HG02981 (cell line): ENCODE measurements at regions not wholly inside any gene's neighbourhood (a gene's known extent, or its start where the extent isn't known, plus 50 kb on each side); places are given as distances from the start of the nearest gene placed in this dataset.

Source experiments
- ATAC-seq: cut with Tn5 transposase; IDR thresholded peaks from one replicate; pipeline ENCODE4 v1.9.1; 2021; ENCODE audit warnings: mild to moderate bottlenecking, moderate library complexity; ENCODE audit not compliant: unreplicated experiment

- ATAC-seq = no peak
Measured at GRCh38 chr18:40864846-40865245, 1090.2 kb upstream of the PIK3C3 start.

- ATAC-seq = no peak
Measured at GRCh38 chr18:40863801-40864200, 1091.2 kb upstream of the PIK3C3 start.

DNA sequence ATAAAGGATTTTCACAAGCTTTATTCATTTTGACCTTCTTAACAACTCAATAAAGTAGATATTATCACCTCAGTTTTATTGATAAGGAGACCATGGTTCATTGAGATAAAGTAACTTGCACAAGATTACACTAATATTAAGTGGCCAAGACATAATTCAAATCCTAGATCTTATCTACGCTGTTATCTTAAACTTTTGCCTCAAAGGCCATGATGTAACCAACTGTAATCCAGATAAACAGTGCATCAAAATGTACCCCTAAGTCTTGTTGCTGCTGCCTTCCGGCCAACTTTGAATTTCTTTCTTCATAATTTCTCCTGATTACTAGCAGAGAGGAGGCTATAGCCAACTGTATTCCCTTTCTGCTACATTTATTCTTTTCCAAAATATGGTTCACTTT is 1094.8 kb upstream of the PIK3C3 start:
- ATAC-seq = no peak

GRCh38 chr18:40855661-40856060 is 1099.4 kb upstream of the PIK3C3 start:
- no peak for ATAC-seq

DNA sequence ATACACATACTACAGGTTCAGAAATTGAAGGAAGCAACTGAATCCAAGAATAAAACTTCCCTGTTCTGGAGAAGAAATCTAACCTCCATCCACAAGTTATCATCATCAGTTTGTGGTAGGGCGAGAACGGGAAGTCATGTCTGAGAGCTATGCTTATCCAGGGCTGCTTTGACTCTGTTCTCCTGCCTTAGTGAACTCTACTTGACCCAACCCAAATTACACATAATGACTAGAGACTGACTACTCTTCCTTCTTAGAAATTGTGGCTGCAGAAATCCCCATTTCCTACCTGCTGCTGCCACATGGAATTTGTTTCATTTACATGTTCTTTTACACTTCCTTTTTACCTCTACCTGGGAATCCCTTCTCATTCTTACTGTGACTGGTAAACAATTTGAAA is 1102.6 kb upstream of the PIK3C3 start:
- ATAC-seq = no peak

DNA sequence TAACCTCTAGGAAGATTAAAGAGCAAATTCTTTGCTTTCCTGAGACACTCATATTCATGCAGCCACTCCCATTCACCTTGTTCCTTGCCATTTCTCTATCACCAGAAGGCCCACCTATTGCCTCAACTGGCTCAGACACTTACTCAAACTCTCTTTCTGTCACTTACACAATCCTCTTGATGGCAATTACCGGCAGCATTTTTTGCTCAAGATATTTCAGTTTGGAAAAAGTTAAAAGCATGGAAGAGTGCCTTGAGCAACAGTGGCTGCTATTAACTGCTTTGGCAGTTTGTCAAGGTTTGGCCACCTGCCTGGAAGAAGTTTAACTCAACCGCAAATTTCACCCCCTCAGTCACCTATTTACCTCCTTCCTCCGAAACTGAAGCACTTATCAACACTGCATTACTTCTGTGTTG is 1104.0 kb upstream of the PIK3C3 start:
- no peak for ATAC-seq

DNA sequence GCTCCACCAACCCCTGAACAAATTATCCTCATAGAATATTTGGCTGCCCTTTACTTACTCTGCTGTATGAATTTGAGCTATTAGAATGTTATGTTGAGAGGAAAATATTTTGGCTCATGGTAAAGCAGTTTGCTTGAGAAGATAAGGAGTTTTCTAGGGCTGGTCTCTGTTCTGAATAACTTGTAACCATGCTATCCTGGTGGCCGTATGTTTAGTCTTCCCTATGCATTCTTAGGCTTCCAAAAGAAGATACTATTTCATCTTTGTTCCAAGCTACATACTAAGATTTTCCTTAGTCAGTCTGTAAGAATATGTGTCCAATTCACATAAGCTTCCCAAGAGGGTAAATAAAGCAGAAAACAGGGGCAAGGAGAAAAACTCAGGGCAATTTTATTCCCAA is 1105.1 kb upstream of the PIK3C3 start:
- no peak for ATAC-seq

GRCh38 chr18:40841467-40841866 is 1113.6 kb upstream of the PIK3C3 start:
- ATAC-seq = no peak

DNA sequence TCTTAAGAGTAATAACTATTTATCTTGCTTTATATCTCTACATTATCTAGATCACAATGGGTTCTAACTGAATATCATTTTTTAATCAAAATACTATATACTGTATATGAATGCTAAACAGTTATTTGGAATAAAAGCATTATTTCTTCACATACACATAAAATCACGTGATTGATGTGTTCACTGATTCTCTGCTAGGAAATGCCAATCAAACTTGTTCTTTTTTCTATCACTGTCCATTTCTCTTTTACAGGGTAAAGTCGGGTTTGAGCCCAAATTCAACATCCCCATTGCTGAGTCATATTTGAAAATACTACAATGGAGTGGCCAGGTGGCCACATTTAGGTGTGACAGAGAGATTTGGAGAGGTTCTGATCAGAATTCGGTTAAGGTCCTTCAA is 1114.0 kb upstream of the PIK3C3 start:
- no peak for ATAC-seq

- no peak for ATAC-seq
Measured at GRCh38 chr18:40832362-40832761, 1122.7 kb upstream of the PIK3C3 start.

- ATAC-seq = no peak
Measured at GRCh38 chr18:40824291-40824690, 1130.7 kb upstream of the PIK3C3 start.

DNA sequence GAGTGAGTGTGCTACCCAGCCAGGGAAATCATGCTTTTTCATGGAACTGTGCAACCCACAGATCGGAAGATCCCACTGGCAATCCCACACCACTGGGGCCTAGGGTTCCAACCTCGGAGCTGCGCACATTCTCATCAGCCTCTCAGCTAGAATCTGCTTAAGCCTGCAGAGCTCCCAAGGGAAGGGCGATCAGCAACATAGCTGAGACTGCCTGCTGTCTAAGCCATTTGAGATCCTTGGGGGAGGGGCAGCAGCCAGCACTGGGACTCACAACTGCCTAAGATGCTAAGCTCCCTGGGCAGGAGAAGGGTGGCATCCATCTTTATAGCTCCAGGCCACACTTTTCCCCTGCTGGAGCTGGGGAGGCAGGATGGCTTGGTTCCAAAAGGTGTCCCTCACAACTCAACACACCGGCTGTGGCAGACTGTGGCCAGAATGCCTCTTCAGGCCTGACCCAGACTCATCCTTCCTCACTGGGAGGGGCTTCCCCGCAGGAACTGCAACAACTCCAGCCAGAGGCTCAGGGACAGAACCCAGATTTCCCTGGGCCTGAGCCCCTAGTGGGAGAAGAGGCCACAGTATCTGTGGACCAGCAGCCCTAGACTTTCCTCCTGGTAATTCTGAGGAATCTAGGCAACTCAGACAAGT is 1133.3 kb upstream of the PIK3C3 start:
- no peak for ATAC-seq

- no peak for ATAC-seq
Measured at GRCh38 chr18:40812981-40813515, 1142.0 kb upstream of the PIK3C3 start.

DNA sequence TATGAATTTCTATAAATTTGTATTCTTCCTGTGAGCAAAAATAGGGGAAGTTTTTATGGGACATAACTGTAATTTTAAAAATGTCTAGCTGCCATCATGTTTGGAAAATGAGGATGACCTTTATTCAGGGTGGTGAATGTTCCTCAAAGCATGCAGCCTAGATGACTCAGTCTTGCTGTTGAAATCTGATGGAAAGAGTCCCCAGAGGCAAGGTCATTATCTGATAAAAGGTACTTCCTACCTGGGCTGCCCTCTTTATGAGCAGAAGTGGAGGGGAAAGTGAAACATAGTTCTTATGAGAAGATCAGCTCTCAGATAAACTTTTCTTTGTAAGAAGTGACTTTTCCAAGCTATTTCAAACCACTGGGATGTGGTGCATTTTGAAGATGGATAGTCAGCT is 1144.7 kb upstream of the PIK3C3 start:
- ATAC-seq = no peak

- no peak for ATAC-seq
Measured at GRCh38 chr18:40789286-40789685, 1165.7 kb upstream of the PIK3C3 start.

GRCh38 chr18:40782453-40783130 is 1172.4 kb upstream of the PIK3C3 start:
- no peak for ATAC-seq

GRCh38 chr18:40769786-40770185 is 1185.2 kb upstream of the PIK3C3 start:
- no peak for ATAC-seq

GRCh38 chr18:40760251-40760650 is 1194.8 kb upstream of the PIK3C3 start:
- no peak for ATAC-seq

DNA sequence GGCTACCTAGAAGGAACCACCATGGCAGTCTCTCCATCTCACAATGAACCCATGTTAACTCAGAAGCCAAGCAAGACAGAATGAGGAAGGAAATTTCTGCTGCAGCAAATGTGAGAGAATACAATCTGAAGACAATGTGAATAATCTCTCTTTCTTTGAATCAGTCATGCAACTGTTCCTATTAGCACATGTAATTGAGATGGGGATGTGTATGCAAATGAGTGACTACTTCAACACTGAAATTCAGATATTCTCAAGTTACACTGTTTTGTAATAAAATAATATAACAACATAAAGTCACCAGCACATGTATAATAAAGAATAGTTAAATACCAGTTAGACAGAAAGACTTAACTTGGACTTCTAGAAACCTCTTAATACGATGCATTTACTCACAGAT is 1200.6 kb upstream of the PIK3C3 start:
- no peak for ATAC-seq

- ATAC-seq = no peak
Measured at GRCh38 chr18:40752316-40752715, 1202.7 kb upstream of the PIK3C3 start.

DNA sequence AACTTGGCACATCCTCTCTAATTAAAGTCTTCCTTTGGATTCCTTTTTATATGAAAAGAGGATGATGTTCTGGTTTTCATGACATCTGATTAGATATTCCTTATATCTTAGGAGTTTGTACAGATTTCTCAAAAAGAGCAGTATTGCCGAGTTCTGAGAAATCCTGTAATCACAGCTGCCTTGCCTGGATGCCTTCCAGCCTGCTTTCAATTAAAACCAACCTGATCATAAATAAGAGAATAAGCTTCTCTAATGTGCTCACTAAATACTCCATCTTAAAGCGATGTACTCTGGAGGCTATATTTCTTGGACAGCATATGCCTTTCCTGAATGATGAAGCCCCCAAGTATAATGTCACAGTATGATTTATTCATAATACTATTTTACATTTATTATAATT is 1203.8 kb upstream of the PIK3C3 start:
- no peak for ATAC-seq

GRCh38 chr18:40739029-40739428 is 1216.0 kb upstream of the PIK3C3 start:
- ATAC-seq = no peak
